ENCODE measurements at regions not wholly inside any gene's neighbourhood (a gene's known extent, or its start where the extent isn't known, plus 50 kb on each side); places are given as distances from the start of the nearest gene placed in this dataset.
"Not testable (repeated sequence)": the region's sequence is repeated elsewhere in the genome, so short reads cannot be mapped to it uniquely, and the experiment has no call there.

DNA sequence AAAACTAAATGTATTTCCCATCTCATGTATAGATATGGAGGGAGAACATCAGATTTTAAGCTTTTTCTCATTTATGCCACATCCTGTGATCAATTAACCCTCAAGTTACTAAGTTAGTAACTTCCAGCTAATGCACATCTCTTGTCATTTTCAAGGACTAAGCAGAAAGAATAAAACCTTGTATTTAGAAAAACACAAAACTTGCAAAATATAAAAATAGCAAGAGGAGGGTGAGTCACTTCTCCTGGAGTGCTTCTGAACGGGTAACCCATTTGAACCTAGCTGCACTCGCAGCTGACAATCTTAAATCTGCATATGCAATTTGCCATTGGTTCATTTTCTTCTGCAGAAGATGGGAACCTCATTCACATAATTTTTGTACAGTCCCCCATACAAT, 500.5 kb downstream of the SETD4 start:
- H3K9me2 ChIP-seq (replicated peaks; ENCODE audit: insufficient read depth, low read length) = no peaks in the 10 kb centered on the region
- H4K20me1 ChIP-seq (ENCODE audit: insufficient read depth, low read depth, low read length) = no peaks in the 10 kb centered on the region

DNA sequence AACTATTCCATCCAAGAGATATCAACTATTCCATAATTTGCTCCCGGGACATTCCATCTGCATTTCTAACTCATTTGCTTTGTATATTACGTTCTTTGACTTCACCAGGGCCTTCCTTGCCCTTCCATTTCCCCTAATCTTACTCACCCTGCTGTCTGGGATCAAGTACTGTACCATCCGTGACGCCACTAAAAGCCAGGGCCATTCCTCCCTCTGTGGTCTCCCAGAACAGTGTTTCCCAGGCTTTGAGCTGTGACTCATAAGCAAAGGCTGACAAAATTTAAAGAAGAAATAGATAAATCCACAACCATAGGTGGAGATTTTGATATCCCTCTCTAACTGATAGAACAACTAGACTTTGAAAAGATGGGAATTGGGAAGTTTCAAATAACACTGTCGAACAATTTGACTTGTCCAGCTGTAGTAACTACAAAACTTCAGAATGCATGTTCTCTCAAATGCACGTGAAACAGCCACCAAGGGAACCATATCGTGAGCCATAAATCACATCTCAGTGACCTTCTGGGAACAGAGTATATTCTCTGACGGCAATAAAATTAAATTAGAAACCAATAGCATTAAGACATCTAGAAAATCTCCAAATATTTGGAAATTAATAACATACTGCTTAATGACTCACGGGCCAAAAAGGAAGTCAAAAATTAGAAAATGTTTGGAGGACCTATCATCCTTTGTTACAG, 501.0 kb downstream of the SETD4 start:
- Histone ChIP-seq H3K9ac (ENCODE audit: low read length) (no peak overlapping the region), H3K79me2 (ENCODE audit: low read length) (no peaks in the 10 kb centered on the region), H3K4me3 (ENCODE audit: low read length) (no peak overlapping the region), H2AFZ (ENCODE audit: low read length) (no peak overlapping the region), H3K27me3 (ENCODE audit: low read length) (no peaks in the 10 kb centered on the region), H3K9me2 (replicated peaks; ENCODE audit: insufficient read depth, low read length) (no peaks in the 10 kb centered on the region), H3K4me1 (ENCODE audit: low read length) (no peaks in the 10 kb centered on the region), H3K27ac (ENCODE audit: low read length) (no peak overlapping the region), H3K9me3 (ENCODE audit: low read length) (no peaks in the 10 kb centered on the region), H4K20me1 (ENCODE audit: insufficient read depth, low read depth, low read length) (no peaks in the 10 kb centered on the region), H3K36me3 (ENCODE audit: insufficient read depth, low read length) (no peaks in the 10 kb centered on the region), H3K4me2 (ENCODE audit: low read depth, low read length, poor library complexity, severe bottlenecking) (no peak overlapping the region)
- no peak for DNase-seq

More for the DNA sequence above, 500.5 kb downstream of the SETD4 start:
- H3K9me3 ChIP-seq (ENCODE audit: low read length) = no peaks in the 10 kb centered on the region
- H3K36me3 ChIP-seq (ENCODE audit: insufficient read depth, low read length) = no peaks in the 10 kb centered on the region
- DNase-seq = no peak
- H3K4me2 ChIP-seq (ENCODE audit: low read depth, low read length, poor library complexity, severe bottlenecking) = no peak overlapping the region
- no peak overlapping the region for H2AFZ ChIP-seq (ENCODE audit: low read length)
- no peaks in the 10 kb centered on the region for H3K79me2 ChIP-seq (ENCODE audit: low read length)
- no peaks in the 10 kb centered on the region for H3K4me1 ChIP-seq (ENCODE audit: low read length)
- no peak overlapping the region for H3K9ac ChIP-seq (ENCODE audit: low read length)
- H3K4me3 ChIP-seq (ENCODE audit: low read length) = no peak overlapping the region
- H3K27me3 ChIP-seq (ENCODE audit: low read length) = no peaks in the 10 kb centered on the region
- H3K27ac ChIP-seq (ENCODE audit: low read length) = no peak overlapping the region

DNA sequence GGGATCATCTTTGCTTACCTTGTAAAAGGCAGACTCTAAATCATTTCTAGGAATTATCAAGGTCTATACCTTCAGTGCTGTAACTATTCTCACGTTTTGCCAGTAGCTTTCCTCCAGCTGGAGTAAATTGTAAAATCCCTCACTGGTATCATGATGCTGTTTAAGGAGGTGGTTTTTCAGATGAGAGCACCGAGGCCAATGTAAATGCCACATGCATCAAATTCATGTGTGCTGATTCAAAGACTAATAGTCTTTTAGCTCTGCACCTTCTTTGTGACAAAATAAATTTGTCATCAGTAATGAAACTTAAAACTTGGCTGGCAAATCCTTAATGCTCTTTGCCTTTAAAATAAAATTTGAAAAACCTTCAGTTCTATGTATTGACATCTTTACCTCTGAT, 503.8 kb downstream of the SETD4 start:
- Histone ChIP-seq H3K4me1 (ENCODE audit: low read length) (no peaks in the 10 kb centered on the region), H3K27ac (ENCODE audit: low read length) (no peak overlapping the region), H4K20me1 (ENCODE audit: insufficient read depth, low read depth, low read length) (no peaks in the 10 kb centered on the region), H3K79me2 (ENCODE audit: low read length) (no peaks in the 10 kb centered on the region), H3K9me3 (ENCODE audit: low read length) (no peaks in the 10 kb centered on the region), H3K4me3 (ENCODE audit: low read length) (no peak overlapping the region), H3K4me2 (ENCODE audit: low read depth, low read length, poor library complexity, severe bottlenecking) (no peak overlapping the region), H3K27me3 (ENCODE audit: low read length) (no peaks in the 10 kb centered on the region), H3K36me3 (ENCODE audit: insufficient read depth, low read length) (no peaks in the 10 kb centered on the region), H2AFZ (ENCODE audit: low read length) (no peak overlapping the region), H3K9ac (ENCODE audit: low read length) (no peak overlapping the region), H3K9me2 (replicated peaks; ENCODE audit: insufficient read depth, low read length) (no peaks in the 10 kb centered on the region)
- DNase-seq = no peak

DNA sequence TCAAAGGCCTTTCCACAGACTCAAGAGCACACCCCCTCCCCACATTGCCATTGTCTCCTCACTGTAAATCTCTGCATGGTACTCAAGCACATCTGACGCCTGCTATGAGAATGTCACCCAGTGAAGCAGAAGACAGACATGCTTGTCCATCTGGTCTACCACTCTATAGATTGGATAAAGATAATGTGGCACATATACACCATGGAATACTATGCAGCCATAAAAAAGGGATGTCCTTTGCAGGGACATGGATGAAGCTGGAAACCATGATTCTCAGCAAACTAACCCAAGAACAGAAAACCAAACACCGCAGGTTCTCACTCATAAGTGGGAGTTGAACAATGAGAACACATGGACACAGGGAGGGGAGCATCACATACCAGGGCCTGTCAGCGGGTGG, 503.4 kb upstream of the RUNX1 start:
- not testable (repeated sequence) for H3K4me1 ChIP-seq (ENCODE audit: low read length); H4K20me1 ChIP-seq (ENCODE audit: insufficient read depth, low read depth, low read length); H3K4me3 ChIP-seq (ENCODE audit: low read length); DNase-seq; H3K27ac ChIP-seq (ENCODE audit: low read length); H3K9me2 ChIP-seq (replicated peaks; ENCODE audit: insufficient read depth, low read length); H3K36me3 ChIP-seq (ENCODE audit: insufficient read depth, low read length); H3K9ac ChIP-seq (ENCODE audit: low read length); H3K79me2 ChIP-seq (ENCODE audit: low read length); H3K9me3 ChIP-seq (ENCODE audit: low read length); H3K4me2 ChIP-seq (ENCODE audit: low read depth, low read length, poor library complexity, severe bottlenecking); H2AFZ ChIP-seq (ENCODE audit: low read length); H3K27me3 ChIP-seq (ENCODE audit: low read length)

DNA sequence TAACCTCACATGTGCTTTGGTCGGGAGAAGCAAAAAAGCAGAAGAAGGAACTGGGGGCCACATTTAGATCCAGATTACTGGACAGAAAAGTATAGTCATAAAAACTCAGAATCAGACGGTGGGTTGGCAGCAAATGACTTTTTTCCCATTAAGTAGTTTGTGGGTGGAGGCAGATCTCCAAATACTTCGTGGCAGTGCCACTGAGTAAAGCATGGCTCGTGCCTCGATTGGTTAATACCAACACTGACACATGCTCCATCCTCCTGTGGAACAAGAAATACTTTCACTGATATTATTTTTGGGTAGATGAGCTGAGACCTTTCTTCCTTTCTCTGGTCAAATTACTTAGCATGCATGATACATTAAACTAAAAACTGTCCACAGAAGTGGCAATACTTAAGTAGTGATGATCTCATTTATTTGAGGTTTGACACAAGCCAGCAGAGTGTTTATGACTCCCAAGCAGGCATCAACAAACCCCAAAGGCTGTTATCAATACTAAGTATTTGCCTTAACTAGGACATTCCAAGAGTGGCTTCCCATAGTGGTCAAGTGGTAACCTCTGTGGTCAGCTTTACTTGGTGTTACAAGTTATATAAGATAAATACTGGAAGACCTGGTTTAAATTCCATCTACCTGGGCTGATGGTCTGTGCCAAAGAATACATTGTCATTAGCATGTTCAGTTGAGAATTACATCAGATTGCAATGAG, 500.0 kb upstream of the RUNX1 start:
- no peaks in the 10 kb centered on the region for H3K36me3 ChIP-seq (ENCODE audit: insufficient read depth, low read length)
- no peak overlapping the region for H2AFZ ChIP-seq (ENCODE audit: low read length)
- no peaks in the 10 kb centered on the region for H3K27me3 ChIP-seq (ENCODE audit: low read length)
- H3K27ac ChIP-seq (ENCODE audit: low read length) = no peak overlapping the region
- H4K20me1 ChIP-seq (ENCODE audit: insufficient read depth, low read depth, low read length) = no peaks in the 10 kb centered on the region
- H3K9me2 ChIP-seq (replicated peaks; ENCODE audit: insufficient read depth, low read length) = 0 out of 2 replicates have a peak, but pooled peaks cover 3% of the 10 kb centered on the region
- no peaks in the 10 kb centered on the region for H3K9me3 ChIP-seq (ENCODE audit: low read length)
- H3K9ac ChIP-seq (ENCODE audit: low read length) = no peak overlapping the region
- no peaks in the 10 kb centered on the region for H3K4me1 ChIP-seq (ENCODE audit: low read length)
- no peak overlapping the region for H3K4me3 ChIP-seq (ENCODE audit: low read length)
- no peak overlapping the region for H3K4me2 ChIP-seq (ENCODE audit: low read depth, low read length, poor library complexity, severe bottlenecking)
- no peaks in the 10 kb centered on the region for H3K79me2 ChIP-seq (ENCODE audit: low read length)
- no peak for DNase-seq

DNA sequence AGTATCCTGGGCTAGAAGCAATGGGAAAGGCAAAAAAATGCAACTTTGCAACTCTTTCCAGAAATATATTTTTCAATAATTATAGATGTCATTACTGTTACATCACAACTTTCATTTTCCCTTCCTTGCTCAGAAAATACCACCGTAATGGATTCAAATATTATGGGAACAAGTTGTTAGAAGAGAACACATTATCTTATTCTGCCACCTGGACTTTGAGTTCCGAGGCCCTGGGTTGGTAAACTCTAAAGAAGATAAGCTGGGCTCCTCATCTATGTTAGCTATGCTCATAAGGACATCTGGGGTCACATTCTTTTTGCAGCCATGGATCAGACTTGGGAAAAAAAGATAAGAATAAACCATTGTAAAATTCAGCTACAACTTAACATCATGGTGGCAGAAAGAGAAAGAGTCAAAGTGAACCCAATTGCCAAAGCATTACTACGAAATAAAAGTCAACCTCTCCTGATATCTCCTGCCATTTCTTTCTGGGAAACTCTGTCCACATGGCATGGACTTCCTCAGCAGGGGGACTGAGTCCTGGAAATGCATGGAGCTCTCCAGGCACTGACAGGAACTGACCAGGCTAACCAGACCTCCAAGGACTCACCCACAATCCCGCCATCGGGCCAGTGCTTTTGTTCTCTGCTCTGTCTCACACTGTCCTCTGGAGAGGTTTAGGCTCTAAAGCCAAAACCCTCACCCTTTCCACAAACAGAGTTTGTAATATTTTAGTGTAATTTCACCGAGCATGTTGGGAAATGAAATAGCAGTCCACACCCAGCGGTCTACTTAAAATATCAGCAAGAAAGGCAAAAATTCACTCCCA, 499.1 kb upstream of the RUNX1 start:
- Histone ChIP-seq H4K20me1 (ENCODE audit: insufficient read depth, low read depth, low read length) (no peaks in the 10 kb centered on the region), H3K9me3 (ENCODE audit: low read length) (no peaks in the 10 kb centered on the region), H2AFZ (ENCODE audit: low read length) (no peak overlapping the region), H3K4me3 (ENCODE audit: low read length) (no peak overlapping the region), H3K9me2 (replicated peaks; ENCODE audit: insufficient read depth, low read length) (0 out of 2 replicates have a peak, but pooled peaks cover 3% of the 10 kb centered on the region), H3K9ac (ENCODE audit: low read length) (no peak overlapping the region), H3K4me2 (ENCODE audit: low read depth, low read length, poor library complexity, severe bottlenecking) (no peak overlapping the region), H3K27ac (ENCODE audit: low read length) (no peak overlapping the region), H3K4me1 (ENCODE audit: low read length) (no peaks in the 10 kb centered on the region), H3K79me2 (ENCODE audit: low read length) (no peaks in the 10 kb centered on the region), H3K36me3 (ENCODE audit: insufficient read depth, low read length) (no peaks in the 10 kb centered on the region), H3K27me3 (ENCODE audit: low read length) (no peaks in the 10 kb centered on the region)
- no peak for DNase-seq

DNA sequence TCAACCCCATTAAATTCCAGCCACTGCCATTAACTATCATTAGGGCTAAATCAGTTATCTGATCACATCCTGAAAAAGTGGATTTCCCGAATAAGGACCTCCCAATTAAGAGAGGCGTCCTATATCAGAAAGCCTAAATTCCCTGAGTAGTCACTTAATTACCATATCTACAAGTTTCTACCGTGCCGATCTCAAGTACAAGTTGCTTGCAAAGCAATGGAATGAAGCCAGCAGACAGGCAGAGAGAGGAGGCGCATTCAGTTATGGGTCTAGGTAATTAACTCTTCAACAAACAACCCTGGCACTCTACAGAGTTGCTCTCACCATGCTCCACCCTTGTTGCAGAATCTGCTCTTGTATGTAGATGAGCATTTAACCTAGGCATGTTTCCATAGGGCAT, 494.6 kb upstream of the RUNX1 start:
- H3K27ac ChIP-seq (ENCODE audit: low read length) = no peak overlapping the region
- H3K9me2 ChIP-seq (replicated peaks; ENCODE audit: insufficient read depth, low read length) = 0 out of 2 replicates have a peak, but pooled peaks cover 3% of the 10 kb centered on the region
- no peaks in the 10 kb centered on the region for H3K79me2 ChIP-seq (ENCODE audit: low read length)
- H3K36me3 ChIP-seq (ENCODE audit: insufficient read depth, low read length) = no peaks in the 10 kb centered on the region
- no peak overlapping the region for H3K9ac ChIP-seq (ENCODE audit: low read length)
- H3K27me3 ChIP-seq (ENCODE audit: low read length) = no peaks in the 10 kb centered on the region
- no peak for DNase-seq
- H2AFZ ChIP-seq (ENCODE audit: low read length) = no peak overlapping the region
- no peaks in the 10 kb centered on the region for H4K20me1 ChIP-seq (ENCODE audit: insufficient read depth, low read depth, low read length)
- H3K4me3 ChIP-seq (ENCODE audit: low read length) = no peak overlapping the region
- no peaks in the 10 kb centered on the region for H3K9me3 ChIP-seq (ENCODE audit: low read length)
- H3K4me1 ChIP-seq (ENCODE audit: low read length) = no peaks in the 10 kb centered on the region
- H3K4me2 ChIP-seq (ENCODE audit: low read depth, low read length, poor library complexity, severe bottlenecking) = no peak overlapping the region

DNA sequence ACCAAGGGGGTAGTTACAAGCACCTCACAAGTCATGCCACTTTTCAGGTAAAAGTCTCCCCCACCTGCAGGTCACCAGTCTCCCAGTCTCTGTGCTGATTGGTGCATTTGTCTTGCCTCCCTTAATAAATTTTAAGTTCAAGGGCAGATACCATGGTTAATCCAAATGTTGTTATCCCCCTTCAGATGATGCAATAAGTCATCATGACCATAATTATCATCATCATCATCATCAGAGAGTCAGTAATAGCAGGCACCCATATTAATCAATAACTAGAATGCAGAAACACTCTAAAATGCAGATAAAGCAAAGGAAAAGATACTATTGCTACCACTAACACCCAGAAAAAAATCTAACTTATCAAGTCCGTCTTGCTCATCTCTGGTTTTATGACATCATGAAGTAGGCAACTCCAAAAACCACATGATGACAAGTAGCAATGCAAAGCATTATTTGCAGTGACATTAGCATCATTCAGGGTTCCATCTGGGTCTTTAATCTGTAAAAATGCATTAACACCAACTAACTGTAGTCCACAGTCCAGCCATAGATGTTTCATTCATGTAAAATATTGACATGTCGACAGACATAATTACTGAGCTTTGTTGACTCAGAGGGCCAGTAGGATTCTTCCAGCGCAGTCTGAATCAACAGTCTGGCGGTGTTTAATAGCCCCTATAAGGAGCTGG, 492.0 kb upstream of the RUNX1 start:
- 0 out of 2 replicates have a peak, but pooled peaks cover 1% of the 10 kb centered on the region for H3K9me3 ChIP-seq (ENCODE audit: low read length)
- H3K27me3 ChIP-seq (ENCODE audit: low read length) = no peaks in the 10 kb centered on the region
- H4K20me1 ChIP-seq (ENCODE audit: insufficient read depth, low read depth, low read length) = no peaks in the 10 kb centered on the region
- no peak overlapping the region for H3K4me2 ChIP-seq (ENCODE audit: low read depth, low read length, poor library complexity, severe bottlenecking)
- H2AFZ ChIP-seq (ENCODE audit: low read length) = no peak overlapping the region
- no peaks in the 10 kb centered on the region for H3K36me3 ChIP-seq (ENCODE audit: insufficient read depth, low read length)
- H3K4me3 ChIP-seq (ENCODE audit: low read length) = no peak overlapping the region
- H3K9ac ChIP-seq (ENCODE audit: low read length) = no peak overlapping the region
- H3K27ac ChIP-seq (ENCODE audit: low read length) = no peak overlapping the region
- H3K9me2 ChIP-seq (replicated peaks; ENCODE audit: insufficient read depth, low read length) = no peaks in the 10 kb centered on the region
- H3K79me2 ChIP-seq (ENCODE audit: low read length) = no peaks in the 10 kb centered on the region
- no peak for DNase-seq
- no peaks in the 10 kb centered on the region for H3K4me1 ChIP-seq (ENCODE audit: low read length)
